Psoas muscle (tissue), 7 donors: ENCODE measurements at regions not wholly inside any gene's neighbourhood (a gene's known extent, or its start where the extent isn't known, plus 50 kb on each side); places are given as distances from the start of the nearest gene placed in this dataset.
"Not testable (repeated sequence)": the region's sequence is repeated elsewhere in the genome, so short reads cannot be mapped to it uniquely, and the experiment has no call there.

Experiments
- ATAC-seq, 4 donors: fragments of 200-7000 bp; cut with Tn5 transposase; one replicate each; pipeline ENCODE4 v1.9.1; 2020; ENCODE audit warnings: moderate library complexity in 3 of 4, mild to moderate bottlenecking in 2 of 4
- DNase-seq, 2 donors: peaks; one replicate each; pipeline ENCODE4 v3.0.0-alpha.2; 2020
- H3K27ac ChIP-seq: fragments of 200-600 bp; one replicate; pipeline ENCODE4 v1.8.0; 2022
- H3K27me3 ChIP-seq, 3 donors: fragments of 200-600 bp in 1 of 3; one replicate each; pipeline versions ENCODE4 v1.6.1 to v1.8.0; 2013 to 2022; ENCODE audit warnings: low read length in 2 of 3, mild to moderate bottlenecking in 2 of 3, moderate library complexity in 1 of 3; ENCODE audit not compliant: insufficient read depth in 3 of 3
- H3K36me3 ChIP-seq, 2 donors: fragments of 200-600 bp in 1 of 2; one replicate each; pipeline versions ENCODE4 v1.6.1 to v1.8.0; 2013 to 2022; ENCODE audit warnings: low read depth in 1 of 2, mild to moderate bottlenecking in 1 of 2, moderate library complexity in 1 of 2; ENCODE audit not compliant: insufficient read depth in 1 of 2
- H3K4me1 ChIP-seq: fragments of 200-600 bp; one replicate; pipeline ENCODE4 v1.8.0; 2022
- H3K4me3 ChIP-seq: fragments of 200-600 bp; one replicate; pipeline ENCODE4 v1.8.0; 2022; ENCODE audit warnings: mild to moderate bottlenecking
- H3K9me3 ChIP-seq: fragments of 200-600 bp; one replicate; pipeline ENCODE4 v1.8.0; 2022
- WGBS, 3 donors: extraction: QIAGEN DNeasy Blood & Tissue Kit; methylation state at CpG; one replicate each; pipeline versions ENCODE4 v1.1.6 to v1.1.7; 2013; 5-methylcytosine and 5-hydroxymethylcytosine counted together
- intact Hi-C, 2 donors: fragments of 100-400 bp; cut with DNase I; formaldehyde crosslinking; loops; one replicate each; pipeline versions ENCODE4 v1.11.0 to v1.14.2; 2022
- donor health status: healthy with polysubstance abuse.
- donor health status: DM: no; HTN: no; CAD: no; lungs with moderate emphysema.
- donor health status: Bipolar disorder and iron deficiency.
- donor health status: healthy.
- donor health status: DM: yes; HTN: yes; CAD: no.
- donor health status: DM: no; HTN: no; CAD: no.
- donor health status: DM: yes; HTN: yes; CAD: no.

DNA sequence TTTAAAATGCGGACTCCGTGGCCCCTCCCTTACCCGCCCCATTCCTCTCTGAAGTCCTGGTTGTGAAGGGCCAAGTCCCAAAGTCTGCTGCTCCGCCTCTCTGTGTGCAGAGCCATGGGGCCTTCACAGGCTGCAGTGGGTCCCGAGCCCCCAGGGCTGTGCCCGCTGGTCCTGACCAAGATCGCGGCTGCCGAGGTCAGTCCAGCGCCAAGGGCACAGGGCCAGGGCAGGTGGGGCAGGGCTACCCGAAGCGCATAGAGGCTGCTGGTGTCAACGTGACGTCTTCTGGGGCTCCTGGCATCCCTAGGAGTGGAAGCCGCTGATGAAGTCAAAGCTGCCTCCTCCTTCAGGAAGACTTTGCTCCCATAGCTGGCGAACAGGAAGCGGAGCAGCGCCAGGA lies 858.8 kb downstream of the TUBA3C start:
- H3K36me3 ChIP-seq, ATAC-seq, H3K27me3 ChIP-seq, H3K4me1 ChIP-seq, intact Hi-C loops, H3K4me3 ChIP-seq, H3K9me3 ChIP-seq, H3K27ac ChIP-seq: not testable (repeated sequence)
- peak in 1 of 2 donors; percentile 43 for DNase-seq
- 73 to 83% (median 77%) methylated on average over 15 to 16 of the region's 18 CpGs for WGBS, 3 donors

DNA sequence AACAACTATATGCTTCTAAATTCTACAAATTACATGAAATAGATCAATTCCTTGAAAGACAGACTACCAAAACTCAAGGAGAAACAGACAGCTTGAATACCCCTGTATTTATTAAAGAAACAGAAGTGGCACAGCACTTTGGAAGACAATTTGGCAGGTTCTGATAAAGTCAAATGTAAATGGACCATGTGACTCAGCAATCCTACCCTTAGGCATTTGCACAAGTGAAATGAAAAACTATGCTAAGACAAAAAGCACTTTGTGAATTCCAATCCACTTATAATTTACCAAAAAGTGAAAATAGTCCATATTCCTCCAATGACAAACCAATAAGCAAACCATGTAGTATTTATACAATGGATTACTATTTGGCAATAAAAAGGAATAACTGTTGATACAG lies 862.0 kb downstream of the TUBA3C start:
- H3K4me1 ChIP-seq, ATAC-seq, H3K4me3 ChIP-seq, DNase-seq, H3K9me3 ChIP-seq, H3K36me3 ChIP-seq, H3K27ac ChIP-seq, H3K27me3 ChIP-seq, intact Hi-C loops: not testable (repeated sequence)

- intact Hi-C loops, H3K4me1 ChIP-seq, H3K9me3 ChIP-seq, H3K27me3 ChIP-seq, H3K27ac ChIP-seq, ATAC-seq, H3K4me3 ChIP-seq, DNase-seq, H3K36me3 ChIP-seq: not testable (repeated sequence)
- 57 to 63% (median 62%) methylated on average over 6 of the region's 6 CpGs for WGBS, 3 donors
Observed at GRCh38 chr13:18303240-18303813, 878.3 kb downstream of the TUBA3C start.

GRCh38 chr13:18300968-18301367 lies 880.7 kb downstream of the TUBA3C start:
- DNase-seq, H3K9me3 ChIP-seq, H3K36me3 ChIP-seq, H3K27me3 ChIP-seq, H3K4me1 ChIP-seq, H3K27ac ChIP-seq, ATAC-seq, H3K4me3 ChIP-seq, intact Hi-C loops: not testable (repeated sequence)
- WGBS, 3 donors: 44 to 57% (median 44%) methylated on average over 1 of the region's 1 CpG

DNA sequence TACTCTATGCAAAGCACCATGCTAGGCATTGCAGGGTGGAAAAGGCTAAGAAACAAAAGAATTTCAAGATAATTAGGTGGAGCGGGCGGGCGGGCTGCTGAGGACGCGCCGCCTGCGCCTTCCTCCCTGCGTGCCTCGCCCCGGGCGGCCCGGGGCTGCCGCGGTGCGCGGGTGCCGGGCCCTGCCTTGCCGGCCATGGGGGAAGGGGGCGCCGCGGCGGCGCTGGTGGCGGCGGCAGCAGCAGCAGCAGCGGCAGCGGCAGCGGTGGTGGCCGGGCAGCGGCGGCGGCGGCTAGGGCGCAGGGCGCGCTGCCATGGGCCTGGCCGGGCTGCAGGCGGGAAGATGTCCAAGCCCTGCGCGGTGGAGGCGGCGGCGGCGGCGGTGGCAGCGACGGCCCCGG lies 884.3 kb downstream of the TUBA3C start:
- intact Hi-C loops, ATAC-seq, H3K27me3 ChIP-seq, H3K9me3 ChIP-seq, H3K36me3 ChIP-seq, H3K27ac ChIP-seq, H3K4me1 ChIP-seq, DNase-seq, H3K4me3 ChIP-seq: not testable (repeated sequence)
- 63 to 70% (median 65%) methylated on average over 36 to 48 of the region's 48 CpGs for WGBS, 3 donors

DNA sequence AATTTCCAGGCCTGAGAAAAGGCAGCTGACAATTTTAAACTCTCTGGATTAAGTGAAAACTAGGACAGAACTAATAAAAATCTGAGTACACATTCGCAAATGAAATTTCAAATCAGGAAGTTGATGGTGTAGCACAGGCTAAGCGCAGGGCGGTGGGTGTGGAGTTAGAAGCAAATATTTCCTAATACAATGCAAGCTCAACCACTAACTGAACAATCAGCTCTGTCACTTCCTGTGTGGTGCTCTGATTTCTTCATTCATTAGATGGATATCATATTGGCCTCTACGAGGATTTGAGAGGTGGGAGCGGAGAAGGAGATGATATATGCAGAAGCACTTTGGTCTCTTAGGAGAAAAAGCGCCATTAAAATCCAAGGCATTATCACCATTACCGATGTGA lies 885.0 kb downstream of the TUBA3C start:
- DNase-seq, intact Hi-C loops: not testable (repeated sequence)
- WGBS, 3 donors: 83 to 94% (median 88%) methylated on average over 3 to 5 of the region's 7 CpGs

GRCh38 chr13:18294311-18294710 lies 887.3 kb downstream of the TUBA3C start:
- 69 to 78% (median 75%) methylated on average over 10 to 16 of the region's 17 CpGs for WGBS, 3 donors

More for the DNA sequence above, 885.0 kb downstream of the TUBA3C start:
- H3K27ac ChIP-seq, H3K36me3 ChIP-seq, H3K4me1 ChIP-seq, ATAC-seq, H3K4me3 ChIP-seq, H3K27me3 ChIP-seq, H3K9me3 ChIP-seq: not testable (repeated sequence)

DNA sequence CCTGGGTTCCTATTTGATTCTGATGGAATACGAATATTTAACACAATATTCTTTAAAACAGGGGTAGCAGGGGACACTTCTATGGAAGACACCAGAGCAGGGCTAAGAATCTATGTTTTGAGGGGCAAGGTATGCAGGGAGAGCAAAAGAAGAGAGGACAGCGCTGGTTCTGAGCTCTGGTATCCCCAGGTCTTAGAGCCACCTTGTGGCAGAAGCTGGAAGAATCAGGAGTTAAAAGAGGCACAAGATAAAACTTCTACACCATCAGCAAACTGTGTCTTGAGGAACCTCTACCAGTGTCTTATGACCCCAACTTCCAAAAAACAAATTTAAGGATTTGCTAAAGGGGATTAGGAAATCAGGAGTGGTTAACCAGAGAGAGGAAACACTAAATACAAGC lies 894.8 kb downstream of the TUBA3C start:
- intact Hi-C loops, ATAC-seq, H3K36me3 ChIP-seq, H3K27me3 ChIP-seq, H3K27ac ChIP-seq, H3K9me3 ChIP-seq, DNase-seq, H3K4me3 ChIP-seq, H3K4me1 ChIP-seq: not testable (repeated sequence)
- WGBS, 3 donors: 6 to 23% (median 17%) methylated on average over 1 to 2 of the region's 2 CpGs

More at GRCh38 chr13:18294311-18294710, 887.3 kb downstream of the TUBA3C start:
- H3K9me3 ChIP-seq, H3K4me3 ChIP-seq, DNase-seq, H3K36me3 ChIP-seq, intact Hi-C loops, H3K27me3 ChIP-seq, H3K27ac ChIP-seq, H3K4me1 ChIP-seq, ATAC-seq: not testable (repeated sequence)

DNA sequence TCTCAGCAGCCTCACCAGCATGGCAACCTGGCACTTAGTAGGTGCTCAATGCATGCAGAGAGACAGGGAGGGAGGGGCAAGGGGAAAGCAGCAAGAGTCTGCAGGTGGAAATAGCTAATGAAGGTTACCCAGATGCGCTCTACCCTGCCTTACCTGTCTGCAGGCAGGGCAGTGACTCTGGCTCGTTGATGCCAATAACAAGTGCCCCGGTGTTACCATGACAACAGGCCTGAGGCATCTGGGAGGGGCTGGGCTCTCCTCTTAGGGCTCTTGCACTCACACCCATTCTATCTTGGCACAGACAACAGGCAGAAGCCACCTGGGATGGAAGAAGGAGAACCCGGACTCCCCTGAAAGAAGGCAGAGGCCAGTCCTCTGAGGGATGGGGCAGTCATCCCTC lies 896.0 kb downstream of the TUBA3C start:
- H3K4me1 ChIP-seq, DNase-seq, H3K9me3 ChIP-seq, H3K27me3 ChIP-seq, H3K27ac ChIP-seq, H3K4me3 ChIP-seq, H3K36me3 ChIP-seq, ATAC-seq, intact Hi-C loops: not testable (repeated sequence)
- 72 to 79% (median 77%) methylated on average over 4 of the region's 4 CpGs for WGBS, 3 donors

GRCh38 chr13:18284040-18284439 lies 897.6 kb downstream of the TUBA3C start:
- H3K4me1 ChIP-seq, H3K27ac ChIP-seq, ATAC-seq, H3K36me3 ChIP-seq, DNase-seq, intact Hi-C loops, H3K4me3 ChIP-seq, H3K27me3 ChIP-seq, H3K9me3 ChIP-seq: not testable (repeated sequence)
- WGBS, 3 donors: 40 to 63% (median 55%) methylated on average over 2 of the region's 5 CpGs

GRCh38 chr13:18281829-18282597 lies 899.6 kb downstream of the TUBA3C start:
- H3K4me3 ChIP-seq, intact Hi-C loops, H3K27ac ChIP-seq, H3K36me3 ChIP-seq, H3K9me3 ChIP-seq, DNase-seq, H3K27me3 ChIP-seq, H3K4me1 ChIP-seq, ATAC-seq: not testable (repeated sequence)
- 17 to 43% (median 20%) methylated on average over 1 to 3 of the region's 6 CpGs for WGBS, 3 donors
